NCI-H82 (cell line): ENCODE measurements at regions not wholly inside any gene's neighbourhood (a gene's known extent, or its start where the extent isn't known, plus 50 kb on each side); places are given as distances from the start of the nearest gene placed in this dataset.
"Not testable (repeated sequence)": the region's sequence is repeated elsewhere in the genome, so short reads cannot be mapped to it uniquely, and the experiment has no call there.

Experiments
- DNase-seq: peaks from one replicate; lab custom pipeline; 2025; lab: John Stamatoyannopoulos, UW

- no peak for DNase-seq
These were observed 213.4 kb upstream of the XIST start for GRCh38 chrX:74065831-74066390.

GRCh38 chrX:74063426-74064155 is 211.1 kb upstream of the XIST start:
- DNase-seq, result no peak

GRCh38 chrX:74061879-74062278 is 209.4 kb upstream of the XIST start:
- no peak for DNase-seq

- no peak for DNase-seq
These were observed 196.6 kb upstream of the XIST start for GRCh38 chrX:74049126-74049525.

GRCh38 chrX:74034066-74034465 is 181.6 kb upstream of the XIST start:
- not testable (repeated sequence) for DNase-seq

- not testable (repeated sequence) for DNase-seq
These were observed 179.0 kb upstream of the XIST start for GRCh38 chrX:74031527-74031926.

- DNase-seq, result not testable (repeated sequence)
These were observed 178.3 kb upstream of the XIST start for GRCh38 chrX:74030766-74031165.

- not testable (repeated sequence) for DNase-seq
These were observed 172.6 kb upstream of the XIST start for GRCh38 chrX:74025145-74025544.

GRCh38 chrX:74023203-74023602 is 170.7 kb upstream of the XIST start:
- DNase-seq, result no peak

GRCh38 chrX:74018253-74018652 is 165.7 kb upstream of the XIST start:
- no peak for DNase-seq

- DNase-seq, result peak; percentile 84
These were observed 163.0 kb upstream of the XIST start for GRCh38 chrX:74015379-74016019.

- no peak for DNase-seq
These were observed 156.5 kb upstream of the XIST start for GRCh38 chrX:74009041-74009440.

GRCh38 chrX:73992019-73992418 is 139.5 kb upstream of the XIST start:
- no peak for DNase-seq

- no peak for DNase-seq
These were observed 134.7 kb upstream of the XIST start for GRCh38 chrX:73987166-73987565.

GRCh38 chrX:73979551-73980131 is 127.1 kb upstream of the XIST start:
- no peak for DNase-seq

- no peak for DNase-seq
These were observed 125.1 kb upstream of the XIST start for GRCh38 chrX:73977542-73978169.

GRCh38 chrX:73967461-73967860 is 114.9 kb upstream of the XIST start:
- DNase-seq, result not testable (repeated sequence)

- no peak for DNase-seq
These were observed 113.3 kb upstream of the XIST start for GRCh38 chrX:73965833-73966232.

- no peak for DNase-seq
These were observed 112.1 kb upstream of the XIST start for GRCh38 chrX:73964579-73964978.

- DNase-seq, result no peak
These were observed 111.2 kb upstream of the XIST start for GRCh38 chrX:73963682-73964081.

GRCh38 chrX:73962948-73963347 is 110.4 kb upstream of the XIST start:
- DNase-seq, result no peak

GRCh38 chrX:73961867-73962266 is 109.4 kb upstream of the XIST start:
- not testable (repeated sequence) for DNase-seq

- DNase-seq, result peak; percentile 41
These were observed 92.0 kb upstream of the XIST start for GRCh38 chrX:73944563-73944908.
